ENCODE measurements at regions not wholly inside any gene's neighbourhood (a gene's known extent, or its start where the extent isn't known, plus 50 kb on each side); places are given as distances from the start of the nearest gene placed in this dataset.

GRCh38 chr11:96781082-96781481 is 391.3 kb downstream of the JRKL start:
- H3K36me3 ChIP-seq = no peaks in the 10 kb centered on the region
- WGBS, 2 donors = 0 to 38% methylated on average over 1 of the region's 1 CpG
- H3K9me3 ChIP-seq = peaks cover 0 to 5% (median 0%) of the 10 kb centered on the region in 3 donors
- DNase-seq = no peak
- H3K4me3 ChIP-seq = no peak overlapping the region
- no peaks in the 10 kb centered on the region for H3K27me3 ChIP-seq
- H3K27ac ChIP-seq = no peak overlapping the region
- intact Hi-C loops (cut with DNase I) = no loop called here
- H3K4me1 ChIP-seq = no peaks in the 10 kb centered on the region
- TF ChIP-seq CTCF (IDR thresholded peaks at IDR 0.05) (no peak), POLR2A (IDR thresholded peaks at IDR 0.05) (no peak)

GRCh38 chr11:96782632-96783031 is 392.8 kb downstream of the JRKL start:
- WGBS, 2 donors = 46 to 65% methylated on average over 2 of the region's 2 CpGs
- no peaks in the 10 kb centered on the region for H3K4me1 ChIP-seq
- no peak for DNase-seq

GRCh38 chr11:96783311-96783710 is 393.5 kb downstream of the JRKL start:
- Histone ChIP-seq H3K27me3 (no peaks in the 10 kb centered on the region), H3K4me1 (no peaks in the 10 kb centered on the region), H3K4me3 (no peak overlapping the region), H3K36me3 (no peaks in the 10 kb centered on the region), H3K27ac (no peak overlapping the region), H3K9me3 (no peaks in the 10 kb centered on the region)
- TF ChIP-seq POLR2A (IDR thresholded peaks at IDR 0.05) (no peak), CTCF (IDR thresholded peaks at IDR 0.05) (no peak)
- intact Hi-C loops (cut with DNase I) = no loop called here
- no peak for DNase-seq
- 63 to 80% methylated on average over 3 of the region's 3 CpGs for WGBS, 2 donors

More at GRCh38 chr11:96782632-96783031, 392.8 kb downstream of the JRKL start:
- Histone ChIP-seq H3K27ac (no peak overlapping the region), H3K36me3 (no peaks in the 10 kb centered on the region), H3K9me3 (peaks cover 0 to 1% (median 0%) of the 10 kb centered on the region in 3 donors), H3K27me3 (no peaks in the 10 kb centered on the region), H3K4me3 (no peak overlapping the region)
- intact Hi-C loops (cut with DNase I) = no loop called here
- TF ChIP-seq CTCF (IDR thresholded peaks at IDR 0.05) (no peak), POLR2A (IDR thresholded peaks at IDR 0.05) (no peak)

GRCh38 chr11:96785073-96785472 is 395.3 kb downstream of the JRKL start:
- 70 to 71% methylated on average over 4 of the region's 4 CpGs for WGBS, 2 donors
- no peaks in the 10 kb centered on the region for H3K4me1 ChIP-seq
- H3K27ac ChIP-seq = no peak overlapping the region
- H3K9me3 ChIP-seq = no peaks in the 10 kb centered on the region
- no peak overlapping the region for H3K4me3 ChIP-seq
- TF ChIP-seq CTCF (IDR thresholded peaks at IDR 0.05) (no peak), POLR2A (IDR thresholded peaks at IDR 0.05) (no peak)
- no peaks in the 10 kb centered on the region for H3K36me3 ChIP-seq
- no peak for DNase-seq
- H3K27me3 ChIP-seq = no peaks in the 10 kb centered on the region
- intact Hi-C loops (cut with DNase I) = no loop called here

- WGBS, 2 donors = 84 to 94% methylated on average over 2 of the region's 2 CpGs
- H3K4me3 ChIP-seq = no peak overlapping the region
- no peak for DNase-seq
- no peaks in the 10 kb centered on the region for H3K36me3 ChIP-seq
- TF ChIP-seq CTCF (IDR thresholded peaks at IDR 0.05) = no peak
- no peak for TF ChIP-seq POLR2A (IDR thresholded peaks at IDR 0.05)
- H3K4me1 ChIP-seq = no peaks in the 10 kb centered on the region
- H3K9me3 ChIP-seq = no peaks in the 10 kb centered on the region
- H3K27me3 ChIP-seq = no peaks in the 10 kb centered on the region
- H3K27ac ChIP-seq = no peak overlapping the region
- intact Hi-C loops (cut with DNase I) = no loop called here
Observed at GRCh38 chr11:96794152-96794551, 404.3 kb downstream of the JRKL start.

Measured in esophagus squamous epithelium (tissue), 5 donors.